Esophagus (tissue), 2 donors: ENCODE measurements at regions not wholly inside any gene's neighbourhood (a gene's known extent, or its start where the extent isn't known, plus 50 kb on each side); places are given as distances from the start of the nearest gene placed in this dataset.

ENCODE experiments used
- H3K27ac ChIP-seq, 2 donors: one replicate each; pipeline ENCODE4 v1.5.1; 2013; ENCODE audit warnings: low read depth in 2 of 2, mild to moderate bottlenecking in 2 of 2, inconsistent platforms in 1 of 2, low read length in 1 of 2, moderate library complexity in 1 of 2
- H3K27me3 ChIP-seq, 2 donors: one replicate each; pipeline ENCODE4 v1.6.1; 2013; ENCODE audit warnings: low read length in 2 of 2, control low read depth in 1 of 2, mild to moderate bottlenecking in 1 of 2; ENCODE audit not compliant: insufficient read depth in 2 of 2, control insufficient read depth in 1 of 2
- H3K36me3 ChIP-seq, 2 donors: one replicate each; pipeline ENCODE4 v1.6.1; 2013; ENCODE audit warnings: low read length in 1 of 2; ENCODE audit not compliant: control insufficient read depth in 2 of 2, insufficient read depth in 2 of 2
- H3K4me1 ChIP-seq, 2 donors: one replicate each; pipeline ENCODE4 v1.6.1; 2013; ENCODE audit warnings: low read length in 1 of 2; ENCODE audit not compliant: control insufficient read depth in 2 of 2, insufficient read depth in 2 of 2
- H3K4me3 ChIP-seq, 2 donors: one replicate each; pipeline ENCODE4 v1.5.1; 2013; ENCODE audit warnings: low read length in 2 of 2, mild to moderate bottlenecking in 2 of 2, low read depth in 1 of 2, moderate library complexity in 1 of 2
- H3K9me3 ChIP-seq, 2 donors: one replicate each; pipeline ENCODE4 v1.6.1; 2013; ENCODE audit warnings: mild to moderate bottlenecking in 2 of 2, low read depth in 1 of 2, low read length in 1 of 2, moderate library complexity in 1 of 2; ENCODE audit not compliant: control insufficient read depth in 2 of 2, insufficient read depth in 1 of 2
- WGBS, 2 donors: extraction: QIAGEN DNeasy Blood & Tissue Kit; methylation state at CpG; one replicate each; pipeline ENCODE4 v1.1.7; 2013; 5-methylcytosine and 5-hydroxymethylcytosine counted together
- donor health status: healthy with polysubstance abuse.
- donor health status: Bipolar disorder and iron deficiency.

DNA sequence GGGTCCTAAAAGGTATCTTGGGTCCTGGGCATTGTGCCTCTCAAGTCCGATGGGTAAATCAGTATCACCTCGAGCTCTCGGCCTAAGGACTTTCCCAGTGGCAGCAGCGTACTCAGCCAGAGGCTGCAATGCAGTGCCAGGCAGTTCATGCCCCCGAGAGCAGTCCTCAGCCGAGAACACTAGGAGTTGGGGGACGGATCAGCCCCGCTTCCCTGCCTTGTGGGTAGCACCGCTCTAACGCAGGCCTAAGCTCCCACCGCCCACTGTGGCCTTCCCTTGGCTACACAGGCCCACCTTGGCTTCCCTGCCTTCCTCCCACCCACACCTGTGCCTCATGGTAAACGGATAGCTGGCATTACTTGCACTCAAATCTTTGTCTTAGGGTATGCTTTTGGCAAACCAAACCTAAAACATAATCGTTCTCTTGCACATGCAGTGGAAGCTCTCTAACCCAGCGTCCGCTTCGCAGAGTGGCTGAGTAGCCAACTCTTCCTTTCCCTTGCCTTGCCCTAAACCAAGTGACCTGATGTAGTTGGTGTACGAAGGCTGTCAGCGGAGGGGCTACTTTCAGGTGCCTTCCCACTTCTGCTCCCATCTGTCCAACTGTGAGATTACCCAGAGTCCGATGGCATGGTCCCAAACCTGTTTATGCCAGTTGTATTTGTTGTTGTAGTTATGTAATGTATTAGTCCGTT is 73.2 kb upstream of the CHST15 start:
- Histone ChIP-seq H3K4me3 (no peak overlapping the region), H3K4me1 (no peaks in the 10 kb centered on the region), H3K27me3 (no peaks in the 10 kb centered on the region), H3K36me3 (no peaks in the 10 kb centered on the region), H3K27ac (no peak overlapping the region), H3K9me3 (no peaks in the 10 kb centered on the region)
- WGBS, 2 donors, result 87 to 91% methylated on average over 19 to 20 of the region's 20 CpGs

- 79 to 89% methylated on average over 3 of the region's 3 CpGs for WGBS, 2 donors
- no peaks in the 10 kb centered on the region for H3K9me3 ChIP-seq
- H3K4me1 ChIP-seq, result no peaks in the 10 kb centered on the region
- no peaks in the 10 kb centered on the region for H3K36me3 ChIP-seq
- no peak overlapping the region for H3K4me3 ChIP-seq
- no peaks in the 10 kb centered on the region for H3K27me3 ChIP-seq
- H3K27ac ChIP-seq, result no peak overlapping the region
These were observed 72.4 kb upstream of the CHST15 start for GRCh38 chr10:124165827-124166226.

- no peaks in the 10 kb centered on the region for H3K9me3 ChIP-seq
- no peaks in the 10 kb centered on the region for H3K36me3 ChIP-seq
- WGBS, 2 donors, result 89% methylated on average over 8 of the region's 8 CpGs
- H3K27me3 ChIP-seq, result no peaks in the 10 kb centered on the region
- H3K27ac ChIP-seq, result no peak overlapping the region
- H3K4me3 ChIP-seq, result no peak overlapping the region
- H3K4me1 ChIP-seq, result no peaks in the 10 kb centered on the region
These were observed 71.9 kb upstream of the CHST15 start for GRCh38 chr10:124165311-124165710.

DNA sequence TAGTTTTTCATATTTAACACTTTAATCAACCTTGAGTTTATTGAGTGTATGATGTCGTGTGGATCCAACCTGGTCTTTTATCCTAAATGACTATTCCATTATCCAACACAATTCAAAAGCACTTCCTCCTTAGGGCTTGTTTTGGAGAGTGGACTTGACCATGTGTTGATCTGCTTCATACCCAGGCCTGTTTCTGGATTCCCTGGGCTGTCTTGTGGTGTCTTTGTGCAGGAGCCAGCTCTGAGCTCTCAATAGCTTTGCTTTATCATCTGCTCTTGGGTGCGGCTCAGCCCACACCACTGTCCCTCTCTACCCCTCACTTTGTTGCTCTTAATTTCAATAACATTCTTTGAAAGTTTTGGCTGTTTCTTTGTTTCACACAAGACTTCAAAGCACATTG is 70.9 kb upstream of the CHST15 start:
- Histone ChIP-seq H3K27me3 (no peaks in the 10 kb centered on the region), H3K36me3 (no peaks in the 10 kb centered on the region), H3K27ac (no peak overlapping the region), H3K9me3 (no peaks in the 10 kb centered on the region), H3K4me1 (no peaks in the 10 kb centered on the region), H3K4me3 (no peak overlapping the region)
- 55 to 60% methylated on average over 2 of the region's 2 CpGs for WGBS, 2 donors

- no peaks in the 10 kb centered on the region for H3K27me3 ChIP-seq
- H3K9me3 ChIP-seq, result no peaks in the 10 kb centered on the region
- no peak overlapping the region for H3K4me3 ChIP-seq
- H3K4me1 ChIP-seq, result no peaks in the 10 kb centered on the region
- 71 to 72% methylated on average over 6 of the region's 6 CpGs for WGBS, 2 donors
- no peaks in the 10 kb centered on the region for H3K36me3 ChIP-seq
- no peak overlapping the region for H3K27ac ChIP-seq
These were observed 69.5 kb upstream of the CHST15 start for GRCh38 chr10:124162774-124163354.

- 86 to 87% methylated on average over 6 of the region's 6 CpGs for WGBS, 2 donors
These were observed 68.7 kb upstream of the CHST15 start for GRCh38 chr10:124162136-124162535.

GRCh38 chr10:124161601-124162000 is 68.2 kb upstream of the CHST15 start:
- no peak overlapping the region for H3K27ac ChIP-seq
- WGBS, 2 donors, result 83 to 90% methylated on average over 5 of the region's 5 CpGs

More at GRCh38 chr10:124162136-124162535, 68.7 kb upstream of the CHST15 start:
- Histone ChIP-seq H3K4me3 (no peak overlapping the region), H3K36me3 (no peaks in the 10 kb centered on the region), H3K9me3 (no peaks in the 10 kb centered on the region), H3K27ac (no peak overlapping the region), H3K4me1 (no peaks in the 10 kb centered on the region), H3K27me3 (no peaks in the 10 kb centered on the region)

DNA sequence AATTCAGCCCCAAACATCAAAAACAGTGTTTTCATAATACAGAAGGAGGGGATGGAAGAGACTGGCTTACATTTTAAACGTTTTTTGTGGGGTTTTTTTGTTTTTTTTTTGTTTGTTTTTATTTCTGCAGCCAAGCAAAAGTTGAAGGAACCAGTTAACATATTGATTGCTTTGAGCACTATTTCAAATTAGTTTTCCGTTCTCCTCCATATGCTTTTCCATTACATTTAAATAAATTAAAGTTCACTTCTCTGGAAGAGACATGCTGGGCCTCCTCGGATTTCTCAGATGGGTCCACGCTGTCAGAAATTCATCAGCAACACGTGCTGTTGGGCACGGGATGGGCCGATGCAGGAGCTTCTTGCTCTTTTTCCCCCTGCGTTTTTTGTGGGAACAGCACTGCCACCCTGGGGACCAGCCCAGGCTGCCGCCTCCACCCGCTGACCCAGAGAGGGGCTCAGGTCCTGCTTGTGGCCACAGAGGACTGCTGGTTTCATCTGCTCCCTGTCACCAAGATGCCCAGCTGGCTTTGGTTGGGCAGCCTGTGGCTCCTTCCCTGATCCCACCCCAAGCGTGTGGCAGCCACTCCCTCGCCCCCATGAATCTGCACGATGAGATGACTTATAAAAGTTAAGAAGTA is 67.7 kb upstream of the CHST15 start:
- Histone ChIP-seq H3K36me3 (no peaks in the 10 kb centered on the region), H3K27me3 (no peaks in the 10 kb centered on the region), H3K4me3 (no peak overlapping the region), H3K4me1 (no peaks in the 10 kb centered on the region), H3K9me3 (no peaks in the 10 kb centered on the region), H3K27ac (no peak overlapping the region)
- WGBS, 2 donors, result 80 to 82% methylated on average over 13 of the region's 13 CpGs

More at GRCh38 chr10:124161601-124162000, 68.2 kb upstream of the CHST15 start:
- H3K27me3 ChIP-seq, result no peaks in the 10 kb centered on the region
- H3K9me3 ChIP-seq, result no peaks in the 10 kb centered on the region
- H3K4me3 ChIP-seq, result no peak overlapping the region
- no peaks in the 10 kb centered on the region for H3K4me1 ChIP-seq
- H3K36me3 ChIP-seq, result no peaks in the 10 kb centered on the region

DNA sequence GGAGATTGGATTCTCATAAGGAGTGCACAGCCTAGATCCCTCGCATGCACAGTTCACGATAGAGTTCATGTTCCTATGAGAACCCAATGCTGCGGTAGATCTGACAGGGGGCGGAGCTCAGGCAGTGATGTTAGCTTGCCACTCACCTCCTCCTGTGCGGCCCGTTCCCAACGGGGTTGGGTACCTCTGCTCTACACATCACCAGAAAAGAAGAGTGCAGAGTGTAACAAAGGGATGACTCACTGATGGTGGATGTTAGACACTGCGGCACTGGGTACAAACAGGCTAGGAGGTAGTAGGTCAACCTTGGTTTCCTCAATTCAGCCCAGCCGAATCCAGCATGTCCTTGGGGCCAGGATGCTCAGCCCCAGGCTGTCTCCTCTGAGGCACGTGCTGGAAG is 66.8 kb upstream of the CHST15 start:
- Histone ChIP-seq H3K4me1 (no peaks in the 10 kb centered on the region), H3K4me3 (no peak overlapping the region), H3K27ac (no peak overlapping the region), H3K27me3 (no peaks in the 10 kb centered on the region), H3K36me3 (no peaks in the 10 kb centered on the region), H3K9me3 (no peaks in the 10 kb centered on the region)
- WGBS, 2 donors, result 66 to 72% methylated on average over 10 of the region's 10 CpGs
